ENCODE measurements at regions not wholly inside any gene's neighbourhood (a gene's known extent, or its start where the extent isn't known, plus 50 kb on each side); places are given as distances from the start of the nearest gene placed in this dataset.

GRCh38 chr5:97979740-97980139, 793.7 kb upstream of the RGMB start:
- TF ChIP-seq GATA2 (IDR thresholded peaks at IDR 0.05; ENCODE audit: low read depth, low read length) (no peak), GATA3 (IDR thresholded peaks at IDR 0.05; ENCODE audit: low read depth, low read length) (no peak)

GRCh38 chr5:97980291-97980690, 793.2 kb upstream of the RGMB start:
- no peak for TF ChIP-seq GATA2 (IDR thresholded peaks at IDR 0.05; ENCODE audit: low read depth, low read length)

- TF ChIP-seq GATA3 (IDR thresholded peaks at IDR 0.05; ENCODE audit: low read depth, low read length) (no peak), GATA2 (IDR thresholded peaks at IDR 0.05; ENCODE audit: low read depth, low read length) (no peak)
These were observed 787.4 kb upstream of the RGMB start for GRCh38 chr5:97986069-97986468.

- TF ChIP-seq GATA2 (IDR thresholded peaks at IDR 0.05; ENCODE audit: low read depth, low read length) (no peak), GATA3 (IDR thresholded peaks at IDR 0.05; ENCODE audit: low read depth, low read length) (no peak)
These were observed 782.2 kb upstream of the RGMB start for GRCh38 chr5:97991236-97991635.

- TF ChIP-seq GATA2 (IDR thresholded peaks at IDR 0.05; ENCODE audit: low read depth, low read length): no peak
These were observed 774.5 kb upstream of the RGMB start for GRCh38 chr5:97998941-97999340.

GRCh38 chr5:98004463-98004862, 769.0 kb upstream of the RGMB start:
- TF ChIP-seq GATA2 (IDR thresholded peaks at IDR 0.05; ENCODE audit: low read depth, low read length): no peak
- no peak for TF ChIP-seq GATA3 (IDR thresholded peaks at IDR 0.05; ENCODE audit: low read depth, low read length)

DNA sequence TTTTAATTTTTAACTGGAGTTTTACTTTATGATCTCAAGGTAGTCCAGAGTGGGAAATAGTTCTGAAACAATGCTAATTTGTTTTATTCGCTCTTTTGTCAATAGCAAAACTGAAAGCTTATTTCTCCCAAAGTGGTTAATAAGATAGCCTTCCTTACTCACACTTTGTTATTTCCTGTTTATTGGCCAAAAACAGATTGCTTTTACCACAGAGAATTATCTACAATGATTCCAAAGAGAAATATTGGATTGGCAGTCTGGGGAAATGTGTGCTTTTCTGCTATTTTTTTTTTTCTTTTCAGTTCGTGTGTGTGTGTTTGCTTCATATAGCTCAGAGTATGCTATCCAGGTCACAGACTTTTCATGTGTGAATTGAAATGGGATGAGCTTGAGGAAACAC, 756.7 kb upstream of the RGMB start:
- TF ChIP-seq GATA3 (IDR thresholded peaks at IDR 0.05; ENCODE audit: low read depth, low read length): no peak

GRCh38 chr5:98031496-98031895, 742.0 kb upstream of the RGMB start:
- TF ChIP-seq GATA3 (IDR thresholded peaks at IDR 0.05; ENCODE audit: low read depth, low read length) (no peak), GATA2 (IDR thresholded peaks at IDR 0.05; ENCODE audit: low read depth, low read length) (no peak)

DNA sequence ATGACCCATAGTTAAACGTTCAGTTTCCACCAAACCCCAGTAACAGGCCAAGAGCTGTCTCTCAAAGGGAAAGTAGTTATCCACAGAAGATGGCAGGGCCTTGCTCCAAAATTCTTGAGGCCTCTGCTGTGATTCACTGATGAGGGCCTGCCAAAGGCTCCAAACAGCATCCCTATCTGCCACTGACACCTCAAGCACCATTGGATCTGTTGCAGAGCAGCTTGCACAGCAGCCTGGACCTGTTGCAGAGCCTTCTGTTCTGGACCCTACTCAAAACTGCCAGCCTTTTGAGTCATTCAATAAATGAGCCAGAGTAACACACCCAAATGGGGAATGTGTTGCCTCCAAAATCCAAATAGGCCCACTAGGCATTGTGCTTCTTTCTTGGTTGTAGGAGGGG, 741.5 kb upstream of the RGMB start:
- TF ChIP-seq GATA3 (IDR thresholded peaks at IDR 0.05; ENCODE audit: low read depth, low read length) (no peak), GATA2 (IDR thresholded peaks at IDR 0.05; ENCODE audit: low read depth, low read length) (no peak)

DNA sequence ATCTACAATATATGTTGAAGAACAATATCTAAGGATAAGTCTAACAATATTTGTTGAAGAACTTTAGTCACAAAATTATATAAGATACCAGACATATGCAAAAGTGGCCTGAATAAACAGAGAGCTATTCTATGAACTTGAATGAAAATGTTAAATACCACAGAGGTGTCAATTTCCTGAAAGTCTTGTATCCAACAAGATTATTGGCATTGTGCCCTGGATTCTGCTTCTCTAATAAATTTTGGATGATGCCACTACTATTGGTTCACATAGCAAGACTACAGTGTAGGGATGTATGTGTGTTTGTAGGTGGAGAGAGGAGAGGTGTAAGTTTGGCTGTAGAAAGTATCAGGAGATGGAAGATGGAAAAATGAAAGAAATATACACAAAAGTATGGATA, 731.8 kb upstream of the RGMB start:
- TF ChIP-seq GATA3 (IDR thresholded peaks at IDR 0.05; ENCODE audit: low read depth, low read length) (no peak), GATA2 (IDR thresholded peaks at IDR 0.05; ENCODE audit: low read depth, low read length) (no peak)

- TF ChIP-seq GATA2 (IDR thresholded peaks at IDR 0.05; ENCODE audit: low read depth, low read length) (no peak), GATA3 (IDR thresholded peaks at IDR 0.05; ENCODE audit: low read depth, low read length) (no peak)
These were observed 730.9 kb upstream of the RGMB start for GRCh38 chr5:98042521-98042920.

DNA sequence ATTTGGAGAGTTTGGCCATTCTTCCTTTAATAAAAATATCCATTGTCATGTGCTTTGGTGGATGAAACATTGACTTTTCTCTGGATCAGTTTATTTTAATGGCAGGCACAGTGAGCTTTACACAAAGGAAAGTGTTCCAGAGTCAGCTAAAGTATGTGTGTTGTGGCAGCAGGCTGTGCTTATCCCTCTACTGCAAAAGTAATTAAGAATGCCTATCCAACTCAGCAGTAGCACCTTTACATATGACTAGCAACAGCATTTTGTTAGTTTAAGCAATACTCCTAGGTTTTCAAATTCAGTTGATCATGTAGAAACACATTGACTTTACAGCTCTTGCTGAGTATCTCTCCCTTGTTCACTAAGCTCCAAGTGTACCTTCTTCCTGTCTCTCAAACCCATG, 730.5 kb upstream of the RGMB start:
- TF ChIP-seq GATA2 (IDR thresholded peaks at IDR 0.05; ENCODE audit: low read depth, low read length) (no peak), GATA3 (IDR thresholded peaks at IDR 0.05; ENCODE audit: low read depth, low read length) (no peak)

- TF ChIP-seq GATA3 (IDR thresholded peaks at IDR 0.05; ENCODE audit: low read depth, low read length): no peak
- no peak for TF ChIP-seq GATA2 (IDR thresholded peaks at IDR 0.05; ENCODE audit: low read depth, low read length)
These were observed 722.9 kb upstream of the RGMB start for GRCh38 chr5:98050583-98050982.

DNA sequence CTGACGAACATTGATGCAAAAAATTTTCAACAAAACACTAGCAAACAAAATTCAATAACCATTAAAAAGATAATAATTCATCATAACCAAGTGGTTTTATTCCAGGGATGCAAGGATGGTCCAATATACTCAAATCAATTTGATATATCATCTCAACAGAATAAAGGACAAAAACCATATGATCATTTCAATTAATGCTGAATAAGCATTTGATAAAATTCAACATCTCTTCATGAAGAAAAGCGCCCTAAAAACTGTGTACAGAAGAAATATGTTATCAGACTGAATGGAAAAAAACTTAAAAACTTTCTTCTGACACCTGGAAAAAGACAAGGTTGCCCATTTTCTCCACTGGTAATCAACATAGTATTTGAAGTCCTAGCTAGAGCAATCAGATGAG, 720.3 kb upstream of the RGMB start:
- TF ChIP-seq GATA3 (IDR thresholded peaks at IDR 0.05; ENCODE audit: low read depth, low read length) (no peak), GATA2 (IDR thresholded peaks at IDR 0.05; ENCODE audit: low read depth, low read length) (no peak)

- no peak for TF ChIP-seq GATA2 (IDR thresholded peaks at IDR 0.05; ENCODE audit: low read depth, low read length)
- no peak for TF ChIP-seq GATA3 (IDR thresholded peaks at IDR 0.05; ENCODE audit: low read depth, low read length)
These were observed 713.3 kb upstream of the RGMB start for GRCh38 chr5:98060148-98060547.

GRCh38 chr5:98064118-98064685, 709.3 kb upstream of the RGMB start:
- TF ChIP-seq GATA3 (IDR thresholded peaks at IDR 0.05; ENCODE audit: low read depth, low read length): no peak
- no peak for TF ChIP-seq GATA2 (IDR thresholded peaks at IDR 0.05; ENCODE audit: low read depth, low read length)

Measured in SH-SY5Y (cell line).